ENCODE measurements at regions not wholly inside any gene's neighbourhood (a gene's known extent, or its start where the extent isn't known, plus 50 kb on each side); places are given as distances from the start of the nearest gene placed in this dataset.
"Not testable (repeated sequence)": the region's sequence is repeated elsewhere in the genome, so short reads cannot be mapped to it uniquely, and the experiment has no call there.

DNA sequence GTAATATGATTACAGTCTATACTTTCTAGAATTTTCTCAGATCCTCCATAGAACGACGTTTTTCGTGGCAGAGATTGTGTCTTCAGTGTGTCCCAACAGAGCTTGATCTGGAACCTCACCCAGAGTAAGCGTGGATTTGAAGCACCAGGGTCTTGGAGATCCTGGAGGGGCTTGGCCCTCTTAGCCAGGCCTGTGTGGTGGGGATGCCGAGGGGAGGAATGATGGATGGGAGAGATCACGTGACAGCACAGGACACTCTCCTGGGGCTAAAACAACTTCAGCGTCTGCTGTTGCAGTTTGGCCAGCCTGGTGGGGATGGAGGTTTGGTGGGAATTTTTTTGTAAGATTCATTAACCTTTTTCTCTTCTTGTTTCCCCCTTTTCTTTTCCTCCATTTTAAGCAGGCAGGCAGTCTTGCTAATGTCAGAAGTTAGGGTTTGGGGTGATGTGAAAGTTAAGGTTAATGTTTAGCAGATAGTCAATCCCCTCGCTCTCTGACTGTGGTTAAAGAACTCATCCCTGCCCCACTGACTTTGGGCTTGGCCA is 100.7 kb upstream of the SULF2 start:
- no peak overlapping the region for H3K9ac ChIP-seq (ENCODE audit: low read length)
- H2AFZ ChIP-seq (ENCODE audit: insufficient read depth, low read length, poor library complexity): no peak overlapping the region
- no peak overlapping the region for H3K4me2 ChIP-seq (ENCODE audit: low read length)
- no peak overlapping the region for H2AK5ac ChIP-seq (ENCODE audit: low read length)
- no peak overlapping the region for H3K14ac ChIP-seq (ENCODE audit: low read length)
- H3K4ac ChIP-seq (ENCODE audit: low read depth, low read length): no peak overlapping the region
- H3K9me3 ChIP-seq (ENCODE audit: insufficient read depth, low read depth, low read length): no peaks in the 10 kb centered on the region
- no peak overlapping the region for H3K23ac ChIP-seq (ENCODE audit: low read length)
- no peak overlapping the region for H2BK120ac ChIP-seq (ENCODE audit: insufficient read depth, low read length, poor library complexity)
- no peak overlapping the region for H2BK5ac ChIP-seq (ENCODE audit: low read depth, low read length, poor library complexity)
- no peaks in the 10 kb centered on the region for H3K79me1 ChIP-seq (ENCODE audit: low read length)
- no peak overlapping the region for H4K91ac ChIP-seq (ENCODE audit: low read depth, low read length)
- H4K8ac ChIP-seq (ENCODE audit: low read depth, low read length): no peak overlapping the region
- no CpG with 5 or more reads among the region's 8 CpGs for WGBS (ENCODE audit: extremely low coverage, insufficient coverage, insufficient read length)
- no peak for DNase-seq
- H3K18ac ChIP-seq (ENCODE audit: low read length): no peak overlapping the region
- H3K4me3 ChIP-seq (ENCODE audit: low read depth, low read length): no peak overlapping the region
- H4K12ac ChIP-seq (ENCODE audit: low read depth, low read length): no peak overlapping the region
- H3K27me3 ChIP-seq (ENCODE audit: insufficient read depth, low read length): no peaks in the 10 kb centered on the region
- H3K4me1 ChIP-seq (ENCODE audit: control insufficient read depth in 1 of 2, insufficient read depth in 2 of 2, low read length in 2 of 2): no peaks in the 10 kb centered on the region
- no peaks in the 10 kb centered on the region for H3K36me3 ChIP-seq (ENCODE audit: control insufficient read depth in 1 of 2, insufficient read depth in 2 of 2, low read length in 2 of 2)
- H3K79me2 ChIP-seq (ENCODE audit: control insufficient read depth, insufficient read depth, low read length, poor library complexity): no peaks in the 10 kb centered on the region
- no peak overlapping the region for H3K27ac ChIP-seq (ENCODE audit: low read depth, low read length)
- H2BK12ac ChIP-seq (ENCODE audit: low read length): no peak overlapping the region

DNA sequence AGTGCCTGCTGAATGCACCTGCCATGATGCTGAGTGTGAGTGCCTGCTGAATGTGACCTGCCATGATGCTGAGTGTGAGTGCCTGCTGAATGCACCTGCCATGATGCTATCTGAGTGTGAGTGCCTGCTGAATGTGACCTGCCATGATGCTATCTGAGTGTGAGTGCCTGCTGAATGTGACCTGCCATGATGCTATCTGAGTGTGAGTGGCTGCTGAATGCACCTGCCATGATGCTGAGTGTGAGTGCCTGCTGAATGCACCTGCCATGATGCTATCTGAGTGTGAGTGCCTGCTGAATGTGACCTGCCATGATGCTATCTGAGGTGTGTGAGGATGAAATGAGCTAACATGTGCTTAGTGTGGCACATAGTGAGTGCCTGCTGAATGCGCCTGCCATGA is 98.7 kb upstream of the SULF2 start:
- H2BK120ac ChIP-seq (ENCODE audit: insufficient read depth, low read length, poor library complexity); H2AFZ ChIP-seq (ENCODE audit: insufficient read depth, low read length, poor library complexity); H3K9me3 ChIP-seq (ENCODE audit: insufficient read depth, low read depth, low read length); H3K18ac ChIP-seq (ENCODE audit: low read length); H3K4ac ChIP-seq (ENCODE audit: low read depth, low read length); H3K27me3 ChIP-seq (ENCODE audit: insufficient read depth, low read length); H3K27ac ChIP-seq (ENCODE audit: low read depth, low read length); DNase-seq; H3K79me1 ChIP-seq (ENCODE audit: low read length); H3K23ac ChIP-seq (ENCODE audit: low read length); H2AK5ac ChIP-seq (ENCODE audit: low read length); H3K14ac ChIP-seq (ENCODE audit: low read length); H3K4me2 ChIP-seq (ENCODE audit: low read length); H4K12ac ChIP-seq (ENCODE audit: low read depth, low read length); H2BK5ac ChIP-seq (ENCODE audit: low read depth, low read length, poor library complexity); H4K91ac ChIP-seq (ENCODE audit: low read depth, low read length); H3K36me3 ChIP-seq (ENCODE audit: control insufficient read depth in 1 of 2, insufficient read depth in 2 of 2, low read length in 2 of 2); H3K4me3 ChIP-seq (ENCODE audit: low read depth, low read length); H3K9ac ChIP-seq (ENCODE audit: low read length); H3K4me1 ChIP-seq (ENCODE audit: control insufficient read depth in 1 of 2, insufficient read depth in 2 of 2, low read length in 2 of 2); H3K79me2 ChIP-seq (ENCODE audit: control insufficient read depth, insufficient read depth, low read length, poor library complexity); H4K8ac ChIP-seq (ENCODE audit: low read depth, low read length); H2BK12ac ChIP-seq (ENCODE audit: low read length): not testable (repeated sequence)
- WGBS (ENCODE audit: extremely low coverage, insufficient coverage, insufficient read length): no CpG with 5 or more reads among the region's 1 CpG

DNA sequence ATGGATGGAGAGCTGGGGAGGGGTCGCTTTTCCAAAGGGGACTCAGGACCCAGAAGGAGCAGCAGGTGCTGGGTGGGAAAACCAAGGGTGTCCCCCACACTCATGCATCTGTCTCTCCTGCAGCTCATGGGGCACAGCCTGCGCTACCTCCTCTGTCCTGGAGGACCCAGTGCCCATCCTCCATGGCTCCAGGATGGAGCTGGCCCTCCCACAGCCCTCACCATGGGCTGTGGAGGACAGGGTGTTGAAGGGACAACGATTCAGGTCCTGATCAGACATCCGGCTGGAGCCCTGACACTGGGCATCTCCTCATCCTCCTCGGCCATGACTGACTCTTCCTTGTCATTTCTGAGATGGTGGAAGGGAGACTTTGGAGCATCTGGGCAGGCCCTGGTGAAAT is 97.9 kb upstream of the SULF2 start:
- H3K18ac ChIP-seq (ENCODE audit: low read length): no peak overlapping the region
- H3K79me2 ChIP-seq (ENCODE audit: control insufficient read depth, insufficient read depth, low read length, poor library complexity): no peaks in the 10 kb centered on the region
- H3K23ac ChIP-seq (ENCODE audit: low read length): no peak overlapping the region
- no peaks in the 10 kb centered on the region for H3K79me1 ChIP-seq (ENCODE audit: low read length)
- H4K91ac ChIP-seq (ENCODE audit: low read depth, low read length): no peak overlapping the region
- no peak overlapping the region for H3K4ac ChIP-seq (ENCODE audit: low read depth, low read length)
- no peak overlapping the region for H3K4me2 ChIP-seq (ENCODE audit: low read length)
- H3K27ac ChIP-seq (ENCODE audit: low read depth, low read length): no peak overlapping the region
- H2BK120ac ChIP-seq (ENCODE audit: insufficient read depth, low read length, poor library complexity): no peak overlapping the region
- no peak overlapping the region for H3K14ac ChIP-seq (ENCODE audit: low read length)
- H2BK12ac ChIP-seq (ENCODE audit: low read length): no peak overlapping the region
- H2AK5ac ChIP-seq (ENCODE audit: low read length): no peak overlapping the region
- no peak overlapping the region for H4K8ac ChIP-seq (ENCODE audit: low read depth, low read length)
- DNase-seq: no peak
- H3K4me1 ChIP-seq (ENCODE audit: control insufficient read depth in 1 of 2, insufficient read depth in 2 of 2, low read length in 2 of 2): no peaks in the 10 kb centered on the region
- H2AFZ ChIP-seq (ENCODE audit: insufficient read depth, low read length, poor library complexity): no peak overlapping the region
- H4K12ac ChIP-seq (ENCODE audit: low read depth, low read length): no peak overlapping the region
- H3K9ac ChIP-seq (ENCODE audit: low read length): no peak overlapping the region
- H3K9me3 ChIP-seq (ENCODE audit: insufficient read depth, low read depth, low read length): peaks cover under 1% of the 10 kb centered on the region
- no peaks in the 10 kb centered on the region for H3K36me3 ChIP-seq (ENCODE audit: control insufficient read depth in 1 of 2, insufficient read depth in 2 of 2, low read length in 2 of 2)
- no peak overlapping the region for H2BK5ac ChIP-seq (ENCODE audit: low read depth, low read length, poor library complexity)
- no peaks in the 10 kb centered on the region for H3K27me3 ChIP-seq (ENCODE audit: insufficient read depth, low read length)
- WGBS (ENCODE audit: extremely low coverage, insufficient coverage, insufficient read length): no CpG with 5 or more reads among the region's 5 CpGs
- H3K4me3 ChIP-seq (ENCODE audit: low read depth, low read length): no peak overlapping the region

DNA sequence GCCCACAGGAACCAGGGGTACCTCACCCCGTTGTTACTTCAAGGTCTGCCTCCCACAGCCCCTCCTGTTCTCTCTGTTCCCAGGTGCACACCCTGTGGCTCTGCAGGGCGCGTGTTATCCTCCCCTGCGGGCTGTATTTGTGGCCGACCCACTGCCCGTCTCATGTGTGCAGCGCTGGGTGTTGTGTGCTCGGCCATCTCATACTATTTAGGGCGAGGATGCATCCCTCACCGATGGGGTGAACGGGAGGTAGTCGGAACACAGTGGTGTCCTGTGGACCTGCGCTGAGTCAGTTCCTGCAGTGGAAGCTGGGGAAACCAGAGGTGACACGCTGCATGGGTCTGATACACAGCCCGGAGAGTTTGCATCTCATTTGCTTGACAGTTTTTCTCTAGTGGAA is 94.5 kb upstream of the SULF2 start:
- Histone ChIP-seq H3K27me3 (ENCODE audit: insufficient read depth, low read length) (no peaks in the 10 kb centered on the region), H3K14ac (ENCODE audit: low read length) (no peak overlapping the region), H3K4me2 (ENCODE audit: low read length) (no peak overlapping the region), H3K18ac (ENCODE audit: low read length) (no peak overlapping the region), H3K4ac (ENCODE audit: low read depth, low read length) (no peak overlapping the region), H3K4me3 (ENCODE audit: low read depth, low read length) (no peak overlapping the region), H2AK5ac (ENCODE audit: low read length) (no peak overlapping the region), H3K23ac (ENCODE audit: low read length) (no peak overlapping the region), H3K27ac (ENCODE audit: low read depth, low read length) (no peak overlapping the region), H3K79me2 (ENCODE audit: control insufficient read depth, insufficient read depth, low read length, poor library complexity) (no peaks in the 10 kb centered on the region), H4K12ac (ENCODE audit: low read depth, low read length) (no peak overlapping the region), H3K36me3 (ENCODE audit: control insufficient read depth in 1 of 2, insufficient read depth in 2 of 2, low read length in 2 of 2) (no peaks in the 10 kb centered on the region), H4K8ac (ENCODE audit: low read depth, low read length) (no peak overlapping the region), H3K79me1 (ENCODE audit: low read length) (no peaks in the 10 kb centered on the region), H3K4me1 (ENCODE audit: control insufficient read depth in 1 of 2, insufficient read depth in 2 of 2, low read length in 2 of 2) (no peaks in the 10 kb centered on the region), H3K9me3 (ENCODE audit: insufficient read depth, low read depth, low read length) (peaks cover 3% of the 10 kb centered on the region), H2AFZ (ENCODE audit: insufficient read depth, low read length, poor library complexity) (no peak overlapping the region), H2BK120ac (ENCODE audit: insufficient read depth, low read length, poor library complexity) (no peak overlapping the region), H2BK5ac (ENCODE audit: low read depth, low read length, poor library complexity) (no peak overlapping the region), H3K9ac (ENCODE audit: low read length) (no peak overlapping the region), H2BK12ac (ENCODE audit: low read length) (no peak overlapping the region), H4K91ac (ENCODE audit: low read depth, low read length) (no peak overlapping the region)
- WGBS (ENCODE audit: extremely low coverage, insufficient coverage, insufficient read length): no CpG with 5 or more reads among the region's 15 CpGs
- no peak for DNase-seq
